ENCODE measurements at regions not wholly inside any gene's neighbourhood (a gene's known extent, or its start where the extent isn't known, plus 50 kb on each side); places are given as distances from the start of the nearest gene placed in this dataset.

- ChIA-PET POLR2A (no interaction called here), CTCF (no interaction called here)
- intact Hi-C loops (cut with DNase I, micrococcal nuclease): no loop called here
- Mint-ChIP-seq H3K27me3 (peaks cover 60% of the 10 kb centered on the region), H3K36me3 (ENCODE audit: low read depth) (no peaks in the 10 kb centered on the region), H3K27ac (no peak overlapping the region), H3K4me1 (ENCODE audit: low read depth) (no peaks in the 10 kb centered on the region), H3K9me3 (no peaks in the 10 kb centered on the region), H3K4me3 (no peak overlapping the region)
- TF ChIP-seq, protein P1, sequence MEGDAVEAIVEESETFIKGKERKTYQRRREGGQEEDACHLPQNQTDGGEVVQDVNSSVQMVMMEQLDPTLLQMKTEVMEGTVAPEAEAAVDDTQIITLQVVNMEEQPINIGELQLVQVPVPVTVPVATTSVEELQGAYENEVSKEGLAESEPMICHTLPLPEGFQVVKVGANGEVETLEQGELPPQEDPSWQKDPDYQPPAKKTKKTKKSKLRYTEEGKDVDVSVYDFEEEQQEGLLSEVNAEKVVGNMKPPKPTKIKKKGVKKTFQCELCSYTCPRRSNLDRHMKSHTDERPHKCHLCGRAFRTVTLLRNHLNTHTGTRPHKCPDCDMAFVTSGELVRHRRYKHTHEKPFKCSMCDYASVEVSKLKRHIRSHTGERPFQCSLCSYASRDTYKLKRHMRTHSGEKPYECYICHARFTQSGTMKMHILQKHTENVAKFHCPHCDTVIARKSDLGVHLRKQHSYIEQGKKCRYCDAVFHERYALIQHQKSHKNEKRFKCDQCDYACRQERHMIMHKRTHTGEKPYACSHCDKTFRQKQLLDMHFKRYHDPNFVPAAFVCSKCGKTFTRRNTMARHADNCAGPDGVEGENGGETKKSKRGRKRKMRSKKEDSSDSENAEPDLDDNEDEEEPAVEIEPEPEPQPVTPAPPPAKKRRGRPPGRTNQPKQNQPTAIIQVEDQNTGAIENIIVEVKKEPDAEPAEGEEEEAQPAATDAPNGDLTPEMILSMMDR (IDR thresholded peaks at IDR 0.05): no peak
- H3K9me3 ChIP-seq (ENCODE audit: control insufficient read depth in 1 of 2, insufficient read depth in 1 of 2, low read length in 2 of 2): peaks cover 0 to 20% of the 10 kb centered on the region in 2 experiments
- no peaks in the 10 kb centered on the region for H3K4me1 ChIP-seq (ENCODE audit: insufficient read depth, low read length)
- H3K27me3 ChIP-seq (ENCODE audit: control insufficient read depth in 1 of 2, insufficient read depth in 2 of 2, low read length in 2 of 2): peaks cover 5 to 10% of the 10 kb centered on the region in 2 experiments
- DNase-seq: no peak
- H3K27ac ChIP-seq (ENCODE audit: low read depth in 1 of 2, low read length in 2 of 2): no peak overlapping the region
- no peak for ATAC-seq (ENCODE audit: poor library complexity)
- H3K36me3 ChIP-seq (ENCODE audit: insufficient read depth, low read length): no peaks in the 10 kb centered on the region
- no peak overlapping the region for H3K4me3 ChIP-seq (ENCODE audit: low read length)
Measured at GRCh38 chr2:120658042-120658769, 77.5 kb upstream of the GLI2 start.

GRCh38 chr2:120658770-120659158 lies 76.9 kb upstream of the GLI2 start:
- no peak overlapping the region for H3K27ac ChIP-seq (ENCODE audit: low read depth in 1 of 2, low read length in 2 of 2)
- intact Hi-C loops (cut with DNase I, micrococcal nuclease): no loop called here
- H3K4me3 Mint-ChIP-seq: no peak overlapping the region
- no peak overlapping the region for H3K4me3 ChIP-seq (ENCODE audit: low read length)
- ATAC-seq (ENCODE audit: poor library complexity) (no peak), DNase-seq (no peak)
- TF ChIP-seq, protein P1 (IDR thresholded peaks at IDR 0.05): no peak
- H3K9me3 Mint-ChIP-seq: no peaks in the 10 kb centered on the region
- no peaks in the 10 kb centered on the region for H3K36me3 Mint-ChIP-seq (ENCODE audit: low read depth)
- H3K36me3 ChIP-seq (ENCODE audit: insufficient read depth, low read length): no peaks in the 10 kb centered on the region
- H3K27me3 Mint-ChIP-seq: peaks cover 56% of the 10 kb centered on the region
- ChIA-PET CTCF (no interaction called here), POLR2A (no interaction called here)
- no peaks in the 10 kb centered on the region for H3K4me1 Mint-ChIP-seq (ENCODE audit: low read depth)
- H3K9me3 ChIP-seq (ENCODE audit: control insufficient read depth in 1 of 2, insufficient read depth in 1 of 2, low read length in 2 of 2): peaks cover 0 to 19% of the 10 kb centered on the region in 2 experiments
- no peak overlapping the region for H3K27ac Mint-ChIP-seq
- no peaks in the 10 kb centered on the region for H3K4me1 ChIP-seq (ENCODE audit: insufficient read depth, low read length)
- peaks cover under 1 to 10% of the 10 kb centered on the region in 2 experiments for H3K27me3 ChIP-seq (ENCODE audit: control insufficient read depth in 1 of 2, insufficient read depth in 2 of 2, low read length in 2 of 2)

DNA sequence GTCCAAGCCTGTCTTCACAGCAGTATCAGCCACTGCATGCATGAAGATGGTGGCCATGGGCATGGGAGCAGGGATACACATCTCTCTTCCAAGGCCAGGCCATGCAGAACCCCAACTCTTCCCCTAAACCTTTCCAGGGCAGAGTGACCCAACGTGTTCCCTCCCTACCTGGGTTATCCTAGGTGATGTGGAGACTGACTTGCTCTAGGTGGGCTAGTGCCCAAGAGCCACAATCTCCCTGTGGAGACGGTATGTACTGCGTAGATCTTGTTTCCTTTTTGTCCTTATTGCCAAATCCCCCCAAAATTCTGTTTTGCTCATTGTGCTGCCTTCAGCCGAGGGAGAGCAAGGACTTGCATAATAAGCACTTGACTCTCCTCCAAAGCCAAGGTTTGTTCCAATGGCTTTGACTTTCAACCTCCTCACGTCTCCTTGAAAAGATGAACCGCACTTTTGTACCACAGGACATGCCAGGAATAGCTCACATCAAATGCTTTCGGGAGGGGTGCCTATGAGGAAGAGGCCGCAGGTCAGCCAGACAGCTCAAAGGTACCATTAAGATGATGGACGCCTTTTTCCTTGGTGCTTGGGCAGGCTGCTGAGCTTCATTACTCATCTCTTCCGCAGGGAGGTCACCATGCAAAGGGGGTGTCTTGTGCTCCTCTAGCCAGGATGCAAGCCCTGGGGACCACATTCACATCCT lies 76.2 kb upstream of the GLI2 start:
- no peaks in the 10 kb centered on the region for H3K4me1 ChIP-seq (ENCODE audit: insufficient read depth, low read length)
- H3K27me3 ChIP-seq (ENCODE audit: control insufficient read depth in 1 of 2, insufficient read depth in 2 of 2, low read length in 2 of 2): peaks cover 0 to 5% of the 10 kb centered on the region in 2 experiments
- peaks cover 0 to 12% of the 10 kb centered on the region in 2 experiments for H3K9me3 ChIP-seq (ENCODE audit: control insufficient read depth in 1 of 2, insufficient read depth in 1 of 2, low read length in 2 of 2)
- no peaks in the 10 kb centered on the region for H3K9me3 Mint-ChIP-seq
- TF ChIP-seq, protein P1 (IDR thresholded peaks at IDR 0.05): no peak
- no peak overlapping the region for H3K4me3 ChIP-seq (ENCODE audit: low read length)
- H3K27ac ChIP-seq (ENCODE audit: low read depth in 1 of 2, low read length in 2 of 2): no peak overlapping the region
- CTCF ChIA-PET: no interaction called here
- no peaks in the 10 kb centered on the region for H3K4me1 Mint-ChIP-seq (ENCODE audit: low read depth)
- peaks cover 52% of the 10 kb centered on the region for H3K27me3 Mint-ChIP-seq
- H3K27ac Mint-ChIP-seq: no peak overlapping the region
- no peak overlapping the region for H3K4me3 Mint-ChIP-seq
- intact Hi-C loops (cut with DNase I, micrococcal nuclease): no loop called here
- H3K36me3 ChIP-seq (ENCODE audit: insufficient read depth, low read length): no peaks in the 10 kb centered on the region
- no peak for DNase-seq
- no peak for ATAC-seq (ENCODE audit: poor library complexity)
- POLR2A ChIA-PET: no interaction called here
- no peaks in the 10 kb centered on the region for H3K36me3 Mint-ChIP-seq (ENCODE audit: low read depth)
